PC-9 (cell line): ENCODE measurements at regions not wholly inside any gene's neighbourhood (a gene's known extent, or its start where the extent isn't known, plus 50 kb on each side); places are given as distances from the start of the nearest gene placed in this dataset.

ENCODE experiments used
- CTCF ChIP-seq: fragments of 200-600 bp; sonication (generic); conservative IDR thresholded peaks from 2 replicates; pipeline ENCODE4 v1.6.1; 2017; ENCODE audit warnings: mixed run types, antibody characterized with exemption, mild to moderate bottlenecking, moderate library complexity
- EZH2 ChIP-seq: fragments of 200-600 bp; sonication (generic); IDR thresholded peaks from 2 replicates; pipeline ENCODE4 v1.8.0; 2017; ENCODE audit warnings: antibody characterized with exemption, low read depth

- no peak for TF ChIP-seq CTCF
- no peak for TF ChIP-seq EZH2
Observed at GRCh38 chr4:119692001-119692400, 63.4 kb upstream of the PDE5A start.
